Muscle of leg (tissue), 3 donors: ENCODE measurements at regions not wholly inside any gene's neighbourhood (a gene's known extent, or its start where the extent isn't known, plus 50 kb on each side); places are given as distances from the start of the nearest gene placed in this dataset.
A peak's percentile ranks its signal among the peaks of the same experiment; 100 is the strongest.
"Not testable (repeated sequence)": the region's sequence is repeated elsewhere in the genome, so short reads cannot be mapped to it uniquely, and the experiment has no call there.

Experiments
- DNase-seq: peaks from one replicate; pipeline ENCODE4 v3.0.0; 2013
- H3K27ac ChIP-seq: one replicate; pipeline ENCODE4 v1.5.1; 2013; ENCODE audit warnings: mild to moderate bottlenecking, low read length, control low read depth
- H3K27me3 ChIP-seq: one replicate; pipeline ENCODE4 v1.6.1; 2013; ENCODE audit warnings: low read length; ENCODE audit not compliant: control insufficient read depth, insufficient read depth
- H3K36me3 ChIP-seq: one replicate; pipeline ENCODE4 v1.6.1; 2013; ENCODE audit warnings: low read length; ENCODE audit not compliant: control insufficient read depth, insufficient read depth
- H3K4me1 ChIP-seq: one replicate; pipeline ENCODE4 v1.6.1; 2013; ENCODE audit warnings: low read length; ENCODE audit not compliant: control insufficient read depth, insufficient read depth
- H3K4me3 ChIP-seq: one replicate; pipeline ENCODE4 v1.5.1; 2013; ENCODE audit warnings: low read length, control low read depth
- H3K9me3 ChIP-seq: replicated peaks from 2 replicates; pipeline ENCODE4 v1.6.1; 2013; ENCODE audit warnings: low read depth, low read length; ENCODE audit not compliant: control insufficient read depth
- WGBS: methylation state at CpG from one replicate; pipeline ENCODE4 v1.1.5; 2013; ENCODE audit warnings: missing lambda C conversion rate; ENCODE audit not compliant: insufficient coverage; 5-methylcytosine and 5-hydroxymethylcytosine counted together

DNA sequence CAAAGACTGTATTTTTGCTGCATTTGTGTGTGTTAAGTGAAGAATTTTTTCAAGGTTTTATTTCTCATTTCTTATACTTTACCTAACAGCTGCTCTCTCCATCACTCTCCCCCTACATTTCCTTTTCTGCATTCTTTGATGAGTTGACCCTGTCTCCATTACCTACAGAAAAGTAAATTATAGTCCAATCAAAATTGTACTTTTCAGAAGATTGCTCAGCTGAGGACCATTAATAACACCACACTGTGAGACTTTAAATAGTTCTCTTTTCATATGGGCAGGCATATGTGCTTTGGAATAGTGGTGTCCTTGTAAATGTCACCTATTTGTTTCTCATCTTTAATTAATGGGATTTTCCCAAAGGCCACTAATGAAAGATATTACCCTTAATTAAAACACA is 234.7 kb upstream of the GPR149 start:
- no peaks in the 10 kb centered on the region for H3K27me3 ChIP-seq
- no peak for DNase-seq
- no peaks in the 10 kb centered on the region for H3K4me1 ChIP-seq
- H3K27ac ChIP-seq, result no peak overlapping the region
- no peaks in the 10 kb centered on the region for H3K9me3 ChIP-seq
- H3K4me3 ChIP-seq, result no peak overlapping the region
- no peaks in the 10 kb centered on the region for H3K36me3 ChIP-seq

DNA sequence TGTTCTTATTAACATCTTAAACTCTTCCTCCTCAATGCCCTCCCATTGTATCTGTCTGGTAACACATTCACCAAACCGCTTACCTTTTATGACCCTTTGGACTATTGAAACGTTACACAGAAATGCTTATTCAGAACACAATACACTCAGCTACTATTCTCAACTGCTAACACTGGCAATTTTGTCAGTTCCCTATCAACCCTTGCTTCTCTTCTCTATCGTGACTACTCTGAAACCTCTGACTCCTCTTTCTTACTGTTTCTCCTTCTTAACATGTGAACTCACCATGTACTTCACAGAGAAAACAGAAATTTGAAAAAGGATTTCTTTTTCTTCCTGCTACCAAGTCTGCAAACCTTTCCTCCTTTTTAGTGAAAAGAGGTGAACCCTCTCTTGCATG is 232.9 kb upstream of the GPR149 start:
- no peak for DNase-seq
- Histone ChIP-seq H3K36me3 (no peaks in the 10 kb centered on the region), H3K4me3 (no peak overlapping the region), H3K9me3 (no peaks in the 10 kb centered on the region), H3K27ac (no peak overlapping the region), H3K27me3 (no peaks in the 10 kb centered on the region), H3K4me1 (no peaks in the 10 kb centered on the region)
- 86% methylated on average over 3 of the region's 3 CpGs for WGBS

DNA sequence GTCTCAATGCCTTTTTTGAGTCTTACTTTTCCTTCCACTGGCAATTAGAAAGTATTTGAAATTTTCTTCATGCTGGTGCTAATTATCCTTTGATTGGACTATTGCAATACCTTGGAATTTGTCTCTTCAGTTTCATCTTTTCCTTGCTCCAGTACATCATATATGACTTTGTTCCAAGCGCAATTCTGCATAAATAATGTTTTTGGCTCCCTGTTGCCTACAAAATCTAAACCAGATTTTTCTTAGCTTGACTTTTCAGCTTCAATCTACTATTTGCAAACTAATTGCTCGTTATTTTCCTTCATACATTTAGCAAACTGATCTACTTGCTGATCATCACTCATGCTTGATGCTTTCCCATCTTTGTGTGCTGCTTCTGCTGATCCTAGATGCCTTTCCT is 230.8 kb upstream of the GPR149 start:
- no peaks in the 10 kb centered on the region for H3K4me1 ChIP-seq
- peak; percentile 82 for DNase-seq
- H3K9me3 ChIP-seq, result no peaks in the 10 kb centered on the region
- H3K27ac ChIP-seq, result no peak overlapping the region
- H3K36me3 ChIP-seq, result no peaks in the 10 kb centered on the region
- no peak overlapping the region for H3K4me3 ChIP-seq
- 46% methylated on average over 2 of the region's 2 CpGs for WGBS
- no peaks in the 10 kb centered on the region for H3K27me3 ChIP-seq

DNA sequence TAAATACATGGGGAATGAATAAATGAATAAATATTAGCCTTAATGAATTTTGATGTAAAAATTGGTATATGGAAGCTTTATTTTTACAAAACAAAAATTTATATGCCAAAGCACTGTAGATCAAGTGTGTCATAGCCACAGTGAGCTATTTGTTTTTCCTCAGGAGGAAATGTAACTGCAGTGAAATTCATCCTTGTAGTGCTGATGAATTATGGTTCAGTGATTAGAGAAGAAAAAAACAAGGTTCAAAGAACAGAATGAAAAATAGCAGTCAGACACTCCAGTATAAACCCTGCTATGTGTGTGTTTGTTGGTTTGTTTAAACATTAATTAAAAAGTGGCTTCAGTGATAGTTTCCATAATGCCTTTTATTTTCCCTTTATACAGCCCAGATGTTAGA is 228.0 kb upstream of the GPR149 start:
- no peak overlapping the region for H3K27ac ChIP-seq
- H3K9me3 ChIP-seq, result no peaks in the 10 kb centered on the region
- H3K4me3 ChIP-seq, result no peak overlapping the region
- DNase-seq, result no peak
- H3K4me1 ChIP-seq, result no peaks in the 10 kb centered on the region
- H3K36me3 ChIP-seq, result no peaks in the 10 kb centered on the region
- H3K27me3 ChIP-seq, result no peaks in the 10 kb centered on the region

DNA sequence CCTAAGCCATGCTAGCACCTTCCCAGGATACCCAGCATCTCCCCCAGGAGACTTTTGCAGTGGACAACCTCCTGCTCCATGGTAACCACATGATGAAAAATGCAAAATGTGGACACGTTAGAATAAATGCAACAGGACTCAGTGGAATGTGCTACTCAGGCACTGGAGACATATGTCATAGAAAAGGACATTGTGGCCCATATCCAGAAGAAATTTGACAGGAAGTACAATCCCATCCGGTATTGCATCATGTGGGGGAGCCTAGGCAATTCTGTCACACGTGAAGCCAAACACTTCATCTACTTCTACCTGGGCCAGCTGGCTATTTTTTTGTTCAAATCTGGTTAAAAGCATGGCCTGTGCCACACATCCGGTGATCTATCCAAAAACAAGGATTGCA is 227.2 kb upstream of the GPR149 start:
- H3K9me3 ChIP-seq, result no peaks in the 10 kb centered on the region
- no peaks in the 10 kb centered on the region for H3K4me1 ChIP-seq
- WGBS, result 33% methylated on average over 3 of the region's 4 CpGs
- no peak overlapping the region for H3K27ac ChIP-seq
- no peak for DNase-seq
- H3K27me3 ChIP-seq, result no peaks in the 10 kb centered on the region
- no peaks in the 10 kb centered on the region for H3K36me3 ChIP-seq
- no peak overlapping the region for H3K4me3 ChIP-seq

DNA sequence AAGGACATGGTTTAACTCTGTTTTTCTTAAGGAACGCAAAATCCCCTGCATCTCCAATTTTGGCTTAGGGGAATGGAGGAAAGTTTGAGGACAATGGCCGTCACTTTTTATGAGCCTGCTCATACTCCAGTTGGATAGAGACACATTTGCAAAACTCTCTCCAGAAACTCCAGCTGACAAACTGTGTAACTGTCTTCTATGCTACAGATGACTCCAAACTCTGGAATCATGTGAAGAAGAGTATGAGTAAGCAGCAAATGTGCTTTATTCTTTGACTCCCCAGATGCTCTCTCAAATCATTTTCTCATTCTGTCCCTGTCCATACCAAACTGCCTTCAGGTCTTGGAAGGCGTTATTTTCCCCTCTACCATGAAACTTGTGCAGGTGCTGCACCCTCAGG is 226.5 kb upstream of the GPR149 start:
- WGBS, result 52% methylated on average over 2 of the region's 3 CpGs

DNA sequence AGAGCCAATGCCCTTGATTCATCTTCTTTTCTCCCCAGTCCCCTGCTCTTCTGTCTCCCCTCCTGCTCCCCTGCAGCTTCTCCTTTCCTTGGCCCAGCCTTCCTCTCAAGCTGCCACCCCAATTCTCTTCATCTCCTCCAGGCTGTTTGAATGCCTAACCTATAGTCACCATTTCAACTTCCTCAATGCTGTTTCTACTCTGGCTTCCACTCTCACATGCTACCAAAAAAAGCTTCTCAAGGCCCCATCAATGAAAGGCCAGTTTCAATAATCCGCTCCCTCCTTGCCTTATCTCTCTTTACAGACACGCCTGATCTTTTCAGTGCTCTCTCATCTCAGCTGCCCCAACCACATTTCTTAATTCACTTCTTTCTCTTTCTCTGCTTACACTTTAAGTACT is 212.2 kb upstream of the GPR149 start:
- H3K4me1 ChIP-seq, result no peaks in the 10 kb centered on the region
- H3K27ac ChIP-seq, result no peak overlapping the region
- no peak overlapping the region for H3K4me3 ChIP-seq
- H3K27me3 ChIP-seq, result no peaks in the 10 kb centered on the region
- DNase-seq, result no peak
- WGBS, result 86% methylated on average over 2 of the region's 2 CpGs
- no peaks in the 10 kb centered on the region for H3K36me3 ChIP-seq
- no peaks in the 10 kb centered on the region for H3K9me3 ChIP-seq

More for the DNA sequence above, 226.5 kb upstream of the GPR149 start:
- H3K4me1 ChIP-seq, result no peaks in the 10 kb centered on the region
- no peak overlapping the region for H3K4me3 ChIP-seq
- no peak overlapping the region for H3K27ac ChIP-seq
- no peaks in the 10 kb centered on the region for H3K27me3 ChIP-seq
- DNase-seq, result peak; percentile 62
- H3K36me3 ChIP-seq, result no peaks in the 10 kb centered on the region
- no peaks in the 10 kb centered on the region for H3K9me3 ChIP-seq

DNA sequence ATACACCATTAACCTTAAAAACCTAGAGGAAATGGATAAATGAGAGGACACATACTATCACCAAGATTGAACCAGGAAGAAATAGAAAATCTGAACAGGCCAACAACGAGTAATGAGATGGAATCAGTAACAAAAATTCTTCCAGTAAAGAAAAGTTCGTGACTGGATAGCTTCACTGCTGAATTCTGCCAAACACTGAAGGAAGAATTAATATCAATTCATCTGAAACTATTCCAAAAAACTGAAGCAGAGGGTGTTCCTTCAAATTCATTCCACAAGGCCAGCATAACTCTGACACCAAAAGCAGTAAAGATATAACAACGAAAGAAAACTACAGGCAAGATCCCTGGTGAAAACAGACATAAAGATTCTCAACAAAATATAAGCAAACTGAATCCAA is 195.8 kb upstream of the GPR149 start:
- DNase-seq, result peak; percentile 69
- Histone ChIP-seq H3K4me1 (no peaks in the 10 kb centered on the region), H3K36me3 (no peaks in the 10 kb centered on the region), H3K27me3 (no peaks in the 10 kb centered on the region), H3K27ac (no peak overlapping the region), H3K4me3 (no peak overlapping the region), H3K9me3 (peaks cover 2% of the 10 kb centered on the region)
- no CpG with 5 or more reads among the region's 3 CpGs for WGBS

DNA sequence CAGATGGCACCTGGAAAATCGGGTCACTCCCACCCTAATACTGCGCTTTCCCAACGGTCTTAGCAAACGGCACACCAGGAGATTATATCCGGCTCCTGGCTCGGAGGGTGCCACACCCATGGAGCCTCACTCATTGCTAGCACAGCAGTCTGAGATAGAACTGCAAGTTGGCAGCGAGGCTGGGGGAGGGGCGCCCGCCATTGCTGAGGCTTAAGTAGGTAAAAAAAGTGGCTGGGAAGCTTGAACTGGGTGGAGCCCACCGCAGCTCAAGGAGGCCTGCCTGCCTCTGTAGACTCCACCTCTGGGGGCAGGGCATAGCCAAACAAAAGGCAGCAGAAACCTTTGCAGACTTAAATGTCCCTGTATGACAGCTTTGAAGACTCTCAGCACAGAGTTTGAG is 189.6 kb upstream of the GPR149 start:
- not testable (repeated sequence) for H3K27ac ChIP-seq, H3K27me3 ChIP-seq, H3K4me3 ChIP-seq, H3K36me3 ChIP-seq, H3K4me1 ChIP-seq, DNase-seq, H3K9me3 ChIP-seq
- 70% methylated on average over 1 of the region's 10 CpGs for WGBS

DNA sequence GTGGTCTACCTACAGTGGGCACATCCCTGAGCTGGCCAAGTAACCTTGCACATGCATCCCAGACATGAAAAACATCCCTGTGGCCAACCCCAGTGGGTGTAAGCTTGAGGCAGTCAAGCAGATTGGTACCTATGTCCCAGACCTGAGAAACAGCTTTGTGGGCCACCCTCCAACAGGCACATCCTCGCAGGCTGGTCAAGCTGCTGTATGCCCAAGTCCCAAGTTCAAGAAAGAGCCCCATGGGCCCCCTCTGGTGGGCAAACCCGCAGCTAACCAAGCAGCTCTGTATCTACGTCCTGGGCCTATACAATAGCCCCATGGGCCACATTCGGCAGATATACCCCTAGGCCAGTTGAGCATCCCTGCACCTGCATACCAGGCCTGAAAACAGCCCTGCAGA is 186.3 kb upstream of the GPR149 start:
- 96% methylated on average over 4 of the region's 4 CpGs for whole genome bisulfite sequencing
- Histone ChIP-seq H3K27ac (no peak overlapping the region), H3K27me3 (no peaks in the 10 kb centered on the region), H3K4me3 (no peak overlapping the region), H3K36me3 (no peaks in the 10 kb centered on the region), H3K4me1 (peaks cover 6% of the 10 kb centered on the region), H3K9me3 (peaks cover 6% of the 10 kb centered on the region)
- no peak for DNase-seq

DNA sequence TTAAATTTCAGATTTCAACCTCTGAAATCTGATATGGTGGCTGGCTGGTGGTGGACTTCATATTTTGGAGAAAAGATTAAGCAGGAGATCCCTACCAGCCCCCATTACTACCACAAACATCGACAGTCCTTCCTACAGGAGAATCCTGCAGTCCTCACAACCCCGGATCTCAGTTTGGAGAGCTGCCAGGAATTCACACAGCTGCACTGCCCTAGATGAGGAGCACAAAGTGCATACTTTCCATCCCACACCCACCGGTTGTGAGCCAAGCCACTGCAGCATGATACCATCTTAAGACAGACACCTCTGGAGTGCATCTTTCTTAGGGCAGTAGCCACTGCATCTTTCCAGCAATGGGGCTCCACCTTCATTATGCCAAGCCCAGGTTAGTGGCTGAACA is 185.5 kb upstream of the GPR149 start:
- Histone ChIP-seq H3K27ac (no peak overlapping the region), H3K27me3 (no peaks in the 10 kb centered on the region), H3K9me3 (peaks cover 6% of the 10 kb centered on the region), H3K4me1 (peaks cover 6% of the 10 kb centered on the region), H3K4me3 (no peak overlapping the region), H3K36me3 (no peaks in the 10 kb centered on the region)
- WGBS, result 20% methylated on average over 3 of the region's 3 CpGs
- DNase-seq, result peak; percentile 51
